RWPE2 (cell line): ENCODE measurements at regions not wholly inside any gene's neighbourhood (a gene's known extent, or its start where the extent isn't known, plus 50 kb on each side); places are given as distances from the start of the nearest gene placed in this dataset.

Experiments
- ATAC-seq: fragments of 200-7000 bp; cut with Tn5 transposase; 3 replicates; pipeline ENCODE4 v1.9.1; 2021; ENCODE audit warnings: low read depth
- DNase-seq: peaks from one replicate; pipeline ENCODE4 v3.0.0-alpha.2; 2020; ENCODE audit warnings: low spot score
- H3K27ac ChIP-seq: fragments of 450-650 bp; 2 replicates; pipeline ENCODE4 v1.5.1; 2017; ENCODE audit warnings: mild to moderate bottlenecking; ENCODE audit not compliant: poor library complexity, severe bottlenecking
- H3K27me3 ChIP-seq: fragments of 250-450 bp; sonication (Bioruptor Pico); 2 replicates; pipeline ENCODE4 v1.5.1; 2021; ENCODE audit warnings: mild to moderate bottlenecking, moderate library complexity; ENCODE audit not compliant: insufficient read depth, poor library complexity, severe bottlenecking
- H3K36me3 ChIP-seq: fragments of 250-450 bp; sonication (Bioruptor Pico); 2 replicates; pipeline ENCODE4 v1.5.1; 2020; ENCODE audit warnings: low read depth, mild to moderate bottlenecking, moderate library complexity
- H3K4me1 ChIP-seq: fragments of 250-450 bp; sonication (Bioruptor Pico); 2 replicates; pipeline ENCODE4 v1.5.1; 2021; ENCODE audit warnings: mild to moderate bottlenecking, moderate library complexity; ENCODE audit not compliant: insufficient read depth, poor library complexity, severe bottlenecking
- H3K4me3 ChIP-seq: fragments of 250-450 bp; sonication (Bioruptor Pico); 2 replicates; pipeline ENCODE4 v1.5.1; 2021; ENCODE audit warnings: mild to moderate bottlenecking, moderate library complexity; ENCODE audit not compliant: severe bottlenecking
- H3K9me3 ChIP-seq: fragments of 250-450 bp; sonication (Bioruptor Pico); 2 replicates; pipeline ENCODE4 v1.5.1; 2021; ENCODE audit warnings: mild to moderate bottlenecking, moderate library complexity; ENCODE audit not compliant: severe bottlenecking
- TF ChIP-seq, protein P1 (sequence below): fragments of 450-650 bp; IDR thresholded peaks from one replicate; pipeline ENCODE4 v1.5.1; 2017; ENCODE audit warnings: mild to moderate bottlenecking, moderate library complexity; ENCODE audit not compliant: poor library complexity, severe bottlenecking

DNA sequence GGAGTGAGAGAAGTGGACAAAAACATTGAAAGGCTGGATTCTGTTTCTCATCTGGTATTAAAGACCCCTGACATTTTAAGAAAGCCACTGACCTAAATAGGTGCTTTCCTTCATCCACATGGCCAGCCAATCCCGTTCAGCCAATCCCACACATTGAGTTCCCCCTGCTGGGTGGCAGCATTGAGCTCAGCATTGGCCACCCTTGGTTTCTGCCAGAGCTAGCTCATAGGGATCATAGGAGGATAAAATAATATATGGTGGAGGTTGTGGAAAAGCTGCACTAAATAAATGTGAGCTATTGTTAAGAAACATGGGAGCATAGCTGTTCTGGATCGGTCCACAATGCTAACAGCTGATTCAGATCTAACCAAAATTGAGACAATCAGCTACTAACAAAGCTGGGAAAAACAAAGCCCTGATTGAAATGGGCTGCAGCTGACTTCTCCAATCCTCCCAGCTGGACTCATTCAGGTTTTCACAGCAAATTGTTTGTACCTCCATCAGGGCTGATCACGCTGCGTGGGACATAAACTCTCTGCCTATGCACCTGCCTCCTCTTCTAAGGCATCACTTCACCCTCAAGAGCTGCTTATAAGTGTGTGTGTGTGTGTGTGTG lies 256.5 kb downstream of the EMP1 start:
- Histone ChIP-seq H3K9me3 (no peaks in the 10 kb centered on the region), H3K4me1 (no peaks in the 10 kb centered on the region), H3K27me3 (no peaks in the 10 kb centered on the region), H3K4me3 (no peak overlapping the region), H3K27ac (no peak overlapping the region), H3K36me3 (no peaks in the 10 kb centered on the region)
- TF ChIP-seq, protein P1, sequence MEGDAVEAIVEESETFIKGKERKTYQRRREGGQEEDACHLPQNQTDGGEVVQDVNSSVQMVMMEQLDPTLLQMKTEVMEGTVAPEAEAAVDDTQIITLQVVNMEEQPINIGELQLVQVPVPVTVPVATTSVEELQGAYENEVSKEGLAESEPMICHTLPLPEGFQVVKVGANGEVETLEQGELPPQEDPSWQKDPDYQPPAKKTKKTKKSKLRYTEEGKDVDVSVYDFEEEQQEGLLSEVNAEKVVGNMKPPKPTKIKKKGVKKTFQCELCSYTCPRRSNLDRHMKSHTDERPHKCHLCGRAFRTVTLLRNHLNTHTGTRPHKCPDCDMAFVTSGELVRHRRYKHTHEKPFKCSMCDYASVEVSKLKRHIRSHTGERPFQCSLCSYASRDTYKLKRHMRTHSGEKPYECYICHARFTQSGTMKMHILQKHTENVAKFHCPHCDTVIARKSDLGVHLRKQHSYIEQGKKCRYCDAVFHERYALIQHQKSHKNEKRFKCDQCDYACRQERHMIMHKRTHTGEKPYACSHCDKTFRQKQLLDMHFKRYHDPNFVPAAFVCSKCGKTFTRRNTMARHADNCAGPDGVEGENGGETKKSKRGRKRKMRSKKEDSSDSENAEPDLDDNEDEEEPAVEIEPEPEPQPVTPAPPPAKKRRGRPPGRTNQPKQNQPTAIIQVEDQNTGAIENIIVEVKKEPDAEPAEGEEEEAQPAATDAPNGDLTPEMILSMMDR, result no peak
- no peak for ATAC-seq
- no peak for DNase-seq

DNA sequence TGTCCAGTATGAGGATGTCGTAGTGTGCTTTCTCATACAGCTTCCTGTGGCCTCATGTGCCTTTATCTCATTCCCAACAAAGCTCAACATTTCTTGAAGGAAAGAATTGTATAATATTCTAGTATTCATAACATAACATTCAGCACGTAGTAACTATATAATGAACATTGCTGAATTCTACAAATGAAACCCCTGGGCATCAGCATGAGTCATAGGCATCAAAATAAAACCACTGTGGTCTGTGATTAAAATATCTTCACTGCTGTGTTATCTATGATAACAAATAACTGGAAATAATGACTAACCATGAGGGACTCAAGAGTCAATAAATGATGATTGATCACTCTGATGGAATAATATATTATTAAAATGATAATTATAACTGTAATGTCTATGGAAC lies 255.2 kb downstream of the EMP1 start:
- H3K36me3 ChIP-seq, result no peaks in the 10 kb centered on the region
- no peaks in the 10 kb centered on the region for H3K27me3 ChIP-seq
- ATAC-seq (no peak), DNase-seq (no peak)
- no peaks in the 10 kb centered on the region for H3K4me1 ChIP-seq
- no peak overlapping the region for H3K27ac ChIP-seq
- no peaks in the 10 kb centered on the region for H3K9me3 ChIP-seq
- TF ChIP-seq, protein P1, result no peak
- H3K4me3 ChIP-seq, result no peak overlapping the region

DNA sequence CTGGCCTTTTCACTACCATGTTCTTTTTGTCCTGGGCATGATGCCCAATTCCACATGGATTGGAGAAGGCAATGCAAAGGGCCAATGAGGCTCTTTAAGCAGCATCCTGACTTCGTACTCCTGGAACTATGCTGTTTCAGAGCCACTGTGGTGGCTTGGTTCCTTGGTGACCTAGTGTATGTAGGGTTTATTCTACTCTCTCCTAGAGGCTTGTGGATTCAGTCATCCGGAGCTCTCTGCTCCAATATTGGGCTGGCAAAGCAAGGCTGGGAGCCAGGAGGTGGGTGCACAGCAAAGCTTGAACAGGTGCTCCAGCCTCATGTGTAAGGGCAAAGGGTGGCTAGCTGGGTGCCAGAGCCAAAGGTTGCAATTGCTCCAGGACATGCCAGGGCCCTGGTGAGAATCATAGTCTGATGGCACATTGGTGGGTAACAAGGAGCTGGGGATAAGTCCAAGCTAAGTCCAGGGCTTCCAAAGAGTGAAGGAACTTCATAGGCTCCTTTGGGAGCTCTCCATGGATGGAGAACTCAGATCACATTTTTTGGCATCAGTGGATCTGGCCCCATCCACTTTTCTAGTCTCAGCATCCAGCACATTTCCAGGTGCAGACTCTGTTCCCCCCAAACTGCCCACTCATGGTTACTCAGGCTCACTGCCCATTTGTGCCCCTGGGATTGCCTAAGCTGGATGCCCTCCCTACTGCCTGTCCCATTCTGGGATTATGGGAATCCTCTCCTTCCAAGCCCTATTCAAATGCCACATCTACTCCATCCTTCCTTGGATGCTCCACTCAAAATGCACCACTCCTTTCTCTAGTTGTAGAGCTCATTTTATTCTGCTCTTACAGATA lies 253.9 kb downstream of the EMP1 start:
- TF ChIP-seq, protein P1, result no peak
- ATAC-seq, result no peak

DNA sequence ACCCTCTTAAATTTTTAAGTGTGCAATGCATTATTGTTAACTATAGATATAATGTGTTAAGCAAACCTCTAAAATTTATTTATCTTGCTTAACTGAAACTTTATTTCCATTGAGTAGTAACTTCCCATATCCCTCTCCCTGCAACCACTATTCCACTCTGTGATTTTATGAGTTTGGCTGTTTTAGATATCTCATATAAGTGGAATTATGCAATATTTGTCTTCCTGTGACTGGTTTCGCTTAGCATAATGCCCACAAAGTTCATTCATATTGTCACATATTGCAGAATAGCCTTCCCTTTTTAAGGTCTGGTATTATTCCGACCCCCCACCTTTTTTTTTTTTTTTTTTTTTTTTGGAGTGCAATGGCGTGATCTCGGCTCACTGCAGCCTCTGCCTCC lies 247.6 kb downstream of the EMP1 start:
- Histone ChIP-seq H3K36me3 (no peaks in the 10 kb centered on the region), H3K27me3 (no peaks in the 10 kb centered on the region), H3K27ac (no peak overlapping the region), H3K4me3 (no peak overlapping the region), H3K4me1 (no peaks in the 10 kb centered on the region), H3K9me3 (no peaks in the 10 kb centered on the region)
- DNase-seq (no peak), ATAC-seq (no peak)
- TF ChIP-seq, protein P1, result no peak

More for the DNA sequence above, 253.9 kb downstream of the EMP1 start:
- H3K9me3 ChIP-seq, result no peaks in the 10 kb centered on the region
- no peaks in the 10 kb centered on the region for H3K4me1 ChIP-seq
- no peak overlapping the region for H3K27ac ChIP-seq
- DNase-seq, result no peak
- no peaks in the 10 kb centered on the region for H3K27me3 ChIP-seq
- H3K36me3 ChIP-seq, result no peaks in the 10 kb centered on the region
- H3K4me3 ChIP-seq, result no peak overlapping the region

DNA sequence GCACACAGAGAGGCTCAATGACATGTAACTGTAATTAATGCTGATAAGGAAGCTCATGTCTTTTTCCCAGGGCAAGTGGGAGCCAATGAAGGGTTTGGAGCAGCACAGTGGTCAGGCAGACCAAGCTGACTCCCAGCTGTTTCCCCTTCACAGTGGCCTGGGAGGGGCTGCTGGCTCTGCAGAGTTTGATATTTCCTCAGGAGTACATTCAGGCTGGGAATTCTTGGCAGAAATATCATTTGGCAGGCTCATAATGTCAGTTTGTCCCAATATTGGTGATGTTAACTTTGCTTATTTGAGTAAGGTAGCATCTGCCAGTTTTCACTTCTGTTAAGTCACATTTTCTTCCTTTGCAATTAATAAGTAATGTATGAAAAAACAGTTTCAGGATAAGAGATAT lies 247.0 kb downstream of the EMP1 start:
- DNase-seq (no peak), ATAC-seq (no peak)
- TF ChIP-seq, protein P1, result no peak
- no peak overlapping the region for H3K4me3 ChIP-seq
- no peaks in the 10 kb centered on the region for H3K4me1 ChIP-seq
- H3K27me3 ChIP-seq, result no peaks in the 10 kb centered on the region
- H3K27ac ChIP-seq, result no peak overlapping the region
- H3K9me3 ChIP-seq, result no peaks in the 10 kb centered on the region
- no peaks in the 10 kb centered on the region for H3K36me3 ChIP-seq
